Neural progenitor cell (in vitro differentiated cells): ENCODE measurements at regions not wholly inside any gene's neighbourhood (a gene's known extent, or its start where the extent isn't known, plus 50 kb on each side); places are given as distances from the start of the nearest gene placed in this dataset.

Source experiments
- DNase-seq: peaks from one replicate; pipeline ENCODE4 v3.0.0-alpha.2; 2016; ENCODE audit warnings: low spot score
- H2AFZ ChIP-seq: fragments of 200-600 bp; sonication (generic); replicated peaks from 2 replicates; pipeline ENCODE4 v1.6.1; 2016; ENCODE audit warnings: antibody characterized with exemption
- H3F3A ChIP-seq: fragments of 200-600 bp; sonication (generic); 2 replicates; pipeline ENCODE4 v1.6.1; 2016; ENCODE audit warnings: antibody characterized with exemption, low read depth
- H3K27ac ChIP-seq: fragments of 200-600 bp; sonication (generic); 2 replicates; pipeline ENCODE4 v1.5.1; 2016; ENCODE audit warnings: mild to moderate bottlenecking
- H3K27me3 ChIP-seq: fragments of 200-600 bp; sonication (generic); 2 replicates; pipeline ENCODE4 v1.6.1; 2016; ENCODE audit warnings: mild to moderate bottlenecking, moderate library complexity
- H3K36me3 ChIP-seq: fragments of 200-600 bp; sonication (generic); 2 replicates; pipeline ENCODE4 v1.5.1; 2016
- H3K4me1 ChIP-seq: fragments of 200-600 bp; sonication (generic); 2 replicates; pipeline ENCODE4 v1.6.1; 2016; ENCODE audit warnings: mixed run types
- H3K4me2 ChIP-seq: fragments of 200-600 bp; sonication (generic); 2 replicates; pipeline ENCODE4 v1.6.1; 2016
- H3K4me3 ChIP-seq: fragments of 200-600 bp; sonication (generic); 2 replicates; pipeline ENCODE4 v1.5.1; 2016
- H3K79me2 ChIP-seq: fragments of 200-600 bp; sonication (generic); 2 replicates; pipeline ENCODE4 v1.6.1; 2016; ENCODE audit warnings: low read depth
- H3K9ac ChIP-seq: fragments of 200-600 bp; sonication (generic); 2 replicates; pipeline ENCODE4 v1.6.1; 2016
- H3K9me3 ChIP-seq: fragments of 200-600 bp; sonication (generic); 2 replicates; pipeline ENCODE4 v1.5.1; 2016; ENCODE audit warnings: low read depth
- H4K20me1 ChIP-seq: fragments of 200-600 bp; sonication (generic); 2 replicates; pipeline ENCODE4 v1.6.1; 2016; ENCODE audit warnings: low read depth
- H3K27ac Mint-ChIP-seq: 3 replicates; pipeline ENCODE4 v1.8.0; 2021; ENCODE audit warnings: mixed read lengths
- H3K27me3 Mint-ChIP-seq: 2 replicates; pipeline ENCODE4 v1.8.0; 2022; ENCODE audit warnings: low read depth, mild to moderate bottlenecking, inconsistent platforms, moderate library complexity, mixed read lengths; ENCODE audit not compliant: insufficient read depth
- H3K36me3 Mint-ChIP-seq: 3 replicates; pipeline ENCODE4 v1.8.0; 2021; ENCODE audit warnings: mixed read lengths
- H3K4me1 Mint-ChIP-seq: 3 replicates; pipeline ENCODE4 v1.8.0; 2021; ENCODE audit warnings: mixed read lengths
- H3K4me3 Mint-ChIP-seq: 3 replicates; pipeline ENCODE4 v1.8.0; 2021; ENCODE audit warnings: mild to moderate bottlenecking, moderate library complexity, mixed read lengths
- H3K9me3 Mint-ChIP-seq: 3 replicates; pipeline ENCODE4 v1.8.0; 2020; ENCODE audit warnings: mixed read lengths
- CTCF ChIP-seq: fragments of 200-600 bp; sonication (generic); IDR thresholded peaks from 2 replicates; pipeline ENCODE4 v1.5.1; 2017; ENCODE audit warnings: antibody characterized with exemption, mild to moderate bottlenecking
- EZH2 ChIP-seq: fragments of 200-600 bp; sonication (generic); IDR thresholded peaks from 2 replicates; pipeline ENCODE4 v1.6.1; 2017; ENCODE audit warnings: antibody characterized with exemption, mild to moderate bottlenecking, moderate library complexity
- EZH2phosphoT487 ChIP-seq: fragments of 200-600 bp; sonication (generic); IDR thresholded peaks from 2 replicates; pipeline ENCODE4 v1.6.1; 2017; ENCODE audit warnings: antibody characterized with exemption

GRCh38 chr4:67204441-67204840, 340.9 kb downstream of the CENPC start:
- Mint-ChIP-seq H3K4me3 (no peak overlapping the region), H3K27me3 (peaks cover 2% of the 10 kb centered on the region), H3K9me3 (no peaks in the 10 kb centered on the region), H3K27ac (no peak overlapping the region), H3K4me1 (no peaks in the 10 kb centered on the region), H3K36me3 (no peaks in the 10 kb centered on the region)
- Histone ChIP-seq H3K9me3 (no peaks in the 10 kb centered on the region), H3K4me2 (no peak overlapping the region), H3K4me1 (no peaks in the 10 kb centered on the region), H3K79me2 (no peaks in the 10 kb centered on the region), H4K20me1 (no peaks in the 10 kb centered on the region), H2AFZ (no peak overlapping the region), H3K4me3 (no peak overlapping the region), H3F3A (no peaks in the 10 kb centered on the region), H3K27ac (no peak overlapping the region), H3K27me3 (no peaks in the 10 kb centered on the region), H3K36me3 (no peaks in the 10 kb centered on the region), H3K9ac (no peak overlapping the region)
- no peak for DNase-seq
- TF ChIP-seq CTCF (no peak), EZH2 (no peak), EZH2phosphoT487 (no peak)

- Mint-ChIP-seq H3K4me3 (no peak overlapping the region), H3K9me3 (no peaks in the 10 kb centered on the region), H3K27ac (no peak overlapping the region), H3K36me3 (no peaks in the 10 kb centered on the region), H3K4me1 (no peaks in the 10 kb centered on the region), H3K27me3 (no peaks in the 10 kb centered on the region)
- Histone ChIP-seq H2AFZ (no peak overlapping the region), H3K9me3 (no peaks in the 10 kb centered on the region), H3K27ac (no peak overlapping the region), H4K20me1 (no peaks in the 10 kb centered on the region), H3K4me3 (no peak overlapping the region), H3K79me2 (no peaks in the 10 kb centered on the region), H3K36me3 (no peaks in the 10 kb centered on the region), H3K9ac (no peak overlapping the region), H3K4me1 (no peaks in the 10 kb centered on the region), H3F3A (no peaks in the 10 kb centered on the region), H3K27me3 (no peaks in the 10 kb centered on the region), H3K4me2 (no peak overlapping the region)
- no peak for DNase-seq
- TF ChIP-seq CTCF (no peak), EZH2 (no peak), EZH2phosphoT487 (no peak)
Observed at GRCh38 chr4:67201334-67201733, 344.0 kb downstream of the CENPC start.

- H3K4me1 Mint-ChIP-seq = no peaks in the 10 kb centered on the region
- H3K27ac ChIP-seq = no peak overlapping the region
Observed at GRCh38 chr4:67198727-67199126, 346.6 kb downstream of the CENPC start.

More at GRCh38 chr4:67198727-67199126, 346.6 kb downstream of the CENPC start:
- no peak overlapping the region for H3K9ac ChIP-seq
- TF ChIP-seq CTCF = peak; percentile 13
- TF ChIP-seq EZH2 = no peak
- no peak for DNase-seq
- no peaks in the 10 kb centered on the region for H3K9me3 ChIP-seq
- H2AFZ ChIP-seq = no peak overlapping the region
- no peaks in the 10 kb centered on the region for H3K36me3 ChIP-seq
- no peaks in the 10 kb centered on the region for H3K4me1 ChIP-seq
- Mint-ChIP-seq H3K36me3 (no peaks in the 10 kb centered on the region), H3K9me3 (no peaks in the 10 kb centered on the region), H3K27me3 (no peaks in the 10 kb centered on the region), H3K27ac (no peak overlapping the region), H3K4me3 (no peak overlapping the region)
- H4K20me1 ChIP-seq = no peaks in the 10 kb centered on the region
- no peak overlapping the region for H3K4me3 ChIP-seq
- no peak overlapping the region for H3K4me2 ChIP-seq
- H3F3A ChIP-seq = no peaks in the 10 kb centered on the region
- H3K27me3 ChIP-seq = no peaks in the 10 kb centered on the region
- H3K79me2 ChIP-seq = no peaks in the 10 kb centered on the region
